PC-9 (cell line): ENCODE measurements at regions not wholly inside any gene's neighbourhood (a gene's known extent, or its start where the extent isn't known, plus 50 kb on each side); places are given as distances from the start of the nearest gene placed in this dataset.
"Not testable (repeated sequence)": the region's sequence is repeated elsewhere in the genome, so short reads cannot be mapped to it uniquely, and the experiment has no call there.

Experiments
- EZH2 ChIP-seq: fragments of 200-600 bp; sonication (generic); IDR thresholded peaks from 2 replicates; pipeline ENCODE4 v1.8.0; 2017; ENCODE audit warnings: antibody characterized with exemption, low read depth
- TF ChIP-seq, protein P1 (sequence below): fragments of 200-600 bp; sonication (generic); conservative IDR thresholded peaks from 2 replicates; pipeline ENCODE4 v1.6.1; 2017; ENCODE audit warnings: mixed run types, antibody characterized with exemption, mild to moderate bottlenecking, moderate library complexity

GRCh38 chr6:135626001-135626400, 128.5 kb upstream of the AHI1 start:
- TF ChIP-seq, protein P1, sequence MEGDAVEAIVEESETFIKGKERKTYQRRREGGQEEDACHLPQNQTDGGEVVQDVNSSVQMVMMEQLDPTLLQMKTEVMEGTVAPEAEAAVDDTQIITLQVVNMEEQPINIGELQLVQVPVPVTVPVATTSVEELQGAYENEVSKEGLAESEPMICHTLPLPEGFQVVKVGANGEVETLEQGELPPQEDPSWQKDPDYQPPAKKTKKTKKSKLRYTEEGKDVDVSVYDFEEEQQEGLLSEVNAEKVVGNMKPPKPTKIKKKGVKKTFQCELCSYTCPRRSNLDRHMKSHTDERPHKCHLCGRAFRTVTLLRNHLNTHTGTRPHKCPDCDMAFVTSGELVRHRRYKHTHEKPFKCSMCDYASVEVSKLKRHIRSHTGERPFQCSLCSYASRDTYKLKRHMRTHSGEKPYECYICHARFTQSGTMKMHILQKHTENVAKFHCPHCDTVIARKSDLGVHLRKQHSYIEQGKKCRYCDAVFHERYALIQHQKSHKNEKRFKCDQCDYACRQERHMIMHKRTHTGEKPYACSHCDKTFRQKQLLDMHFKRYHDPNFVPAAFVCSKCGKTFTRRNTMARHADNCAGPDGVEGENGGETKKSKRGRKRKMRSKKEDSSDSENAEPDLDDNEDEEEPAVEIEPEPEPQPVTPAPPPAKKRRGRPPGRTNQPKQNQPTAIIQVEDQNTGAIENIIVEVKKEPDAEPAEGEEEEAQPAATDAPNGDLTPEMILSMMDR, result not testable (repeated sequence)
- not testable (repeated sequence) for TF ChIP-seq EZH2
